SHP77 (cell line): ENCODE measurements at regions not wholly inside any gene's neighbourhood (a gene's known extent, or its start where the extent isn't known, plus 50 kb on each side); places are given as distances from the start of the nearest gene placed in this dataset.
A peak's percentile ranks its signal among the peaks of the same experiment; 100 is the strongest.
"Not testable (repeated sequence)": the region's sequence is repeated elsewhere in the genome, so short reads cannot be mapped to it uniquely, and the experiment has no call there.

Source experiments
- DNase-seq, 2 experiments: peaks; one replicate each; lab custom pipeline; 2025; lab: John Stamatoyannopoulos, UW

GRCh38 chr10:7069706-7070105, 341.1 kb downstream of the SFMBT2 start:
- no peak for DNase-seq

GRCh38 chr10:7056216-7056615, 354.6 kb downstream of the SFMBT2 start:
- no peak for DNase-seq

- peak in 1 of 2 experiments; percentile 15 for DNase-seq
Observed at GRCh38 chr10:7054915-7055314, 355.9 kb downstream of the SFMBT2 start.

GRCh38 chr10:7053195-7053594, 357.6 kb downstream of the SFMBT2 start:
- DNase-seq, result no peak

GRCh38 chr10:7050024-7050423, 360.8 kb downstream of the SFMBT2 start:
- DNase-seq, result not testable (repeated sequence)

GRCh38 chr10:7048061-7048460, 362.8 kb downstream of the SFMBT2 start:
- DNase-seq, result no peak

- no peak for DNase-seq
Observed at GRCh38 chr10:7046615-7047014, 364.2 kb downstream of the SFMBT2 start.

GRCh38 chr10:7045891-7046599, 364.8 kb downstream of the SFMBT2 start:
- no peak for DNase-seq

- no peak for DNase-seq
Observed at GRCh38 chr10:7043055-7043653, 367.7 kb downstream of the SFMBT2 start.

GRCh38 chr10:7042419-7043054, 368.3 kb downstream of the SFMBT2 start:
- no peak for DNase-seq

GRCh38 chr10:7042000-7042399, 368.8 kb downstream of the SFMBT2 start:
- DNase-seq, result no peak

GRCh38 chr10:7040681-7041080, 370.2 kb downstream of the SFMBT2 start:
- DNase-seq, result no peak

- no peak for DNase-seq
Observed at GRCh38 chr10:7039859-7040258, 371.0 kb downstream of the SFMBT2 start.

- no peak for DNase-seq
Observed at GRCh38 chr10:7038416-7038815, 372.4 kb downstream of the SFMBT2 start.

- DNase-seq, result not testable (repeated sequence)
Observed at GRCh38 chr10:7037434-7037833, 373.4 kb downstream of the SFMBT2 start.

GRCh38 chr10:7036951-7037350, 373.9 kb downstream of the SFMBT2 start:
- DNase-seq, result no peak

GRCh38 chr10:7035126-7035761, 375.6 kb downstream of the SFMBT2 start:
- DNase-seq, result no peak

- DNase-seq, result no peak
Observed at GRCh38 chr10:7033031-7033430, 377.8 kb downstream of the SFMBT2 start.

- DNase-seq, result no peak
Observed at GRCh38 chr10:7030134-7030855, 380.5 kb downstream of the SFMBT2 start.

- DNase-seq, result no peak
Observed at GRCh38 chr10:7029672-7030071, 381.2 kb downstream of the SFMBT2 start.

- DNase-seq, result no peak
Observed at GRCh38 chr10:7028809-7029166, 382.0 kb downstream of the SFMBT2 start.
